Stimulated activated CD8-positive, alpha-beta memory T cell treated with anti-CD3 and anti-CD28 coated beads, Interleukin-15, amount 100 ng/mL, for 48 hours (primary cell): ENCODE measurements at regions not wholly inside any gene's neighbourhood (a gene's known extent, or its start where the extent isn't known, plus 50 kb on each side); places are given as distances from the start of the nearest gene placed in this dataset.
"Not testable (repeated sequence)": the region's sequence is repeated elsewhere in the genome, so short reads cannot be mapped to it uniquely, and the experiment has no call there.

Experiments used
- DNase-seq, 2 donors: peaks; one replicate each; pipeline ENCODE4 v3.0.0-alpha.2; 2020; ENCODE audit warnings: low read depth in 2 of 2

DNA sequence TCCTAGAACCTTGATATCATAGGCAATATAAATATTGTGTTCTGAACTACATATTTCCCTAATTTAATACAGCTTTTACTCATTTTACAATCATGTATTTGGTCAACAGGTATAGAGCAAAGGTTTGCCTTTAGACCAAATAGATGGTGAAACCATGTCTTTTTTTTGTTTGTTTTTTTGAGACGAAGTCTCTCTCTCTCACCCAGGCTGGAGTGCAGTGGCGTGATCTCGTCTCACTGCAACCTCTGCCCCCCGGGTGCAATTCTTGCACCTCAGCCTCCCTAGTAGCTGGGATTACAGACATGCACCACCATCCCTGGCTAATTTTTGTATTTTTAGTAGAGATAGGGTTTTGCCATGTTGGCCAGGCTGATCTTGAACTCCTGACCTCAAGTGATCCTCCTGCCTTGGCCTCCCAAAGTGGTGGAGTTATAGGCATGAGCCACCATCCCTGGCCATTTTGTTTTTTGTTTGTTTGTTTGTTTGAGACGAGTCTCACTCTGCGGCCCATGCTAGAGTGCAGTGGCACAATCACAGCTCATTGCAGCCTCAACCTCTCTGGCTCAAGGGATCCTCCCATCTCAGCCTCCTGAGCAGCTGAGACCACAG is 243.7 kb upstream of the FOXN3 start:
- DNase-seq = not testable (repeated sequence)

DNA sequence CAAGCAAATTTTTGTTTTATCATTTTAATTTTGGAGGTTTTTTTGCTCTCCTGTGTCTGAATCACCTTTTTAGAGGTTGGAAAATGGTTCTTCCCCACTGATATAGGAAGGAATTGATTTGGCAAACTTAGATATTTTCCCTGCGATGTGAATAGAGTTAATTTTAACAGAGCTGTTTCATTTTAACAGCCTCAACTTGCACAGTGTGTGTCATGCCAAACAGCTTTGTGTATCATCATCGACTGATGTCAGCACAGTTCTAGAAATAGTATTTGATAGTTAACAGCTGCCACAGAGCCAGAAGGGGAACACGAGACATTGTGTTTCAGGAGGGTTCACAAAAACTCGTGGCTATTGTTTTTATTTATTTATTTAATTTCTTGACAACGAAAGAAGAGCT is 243.1 kb upstream of the FOXN3 start:
- no peak for DNase-seq

DNA sequence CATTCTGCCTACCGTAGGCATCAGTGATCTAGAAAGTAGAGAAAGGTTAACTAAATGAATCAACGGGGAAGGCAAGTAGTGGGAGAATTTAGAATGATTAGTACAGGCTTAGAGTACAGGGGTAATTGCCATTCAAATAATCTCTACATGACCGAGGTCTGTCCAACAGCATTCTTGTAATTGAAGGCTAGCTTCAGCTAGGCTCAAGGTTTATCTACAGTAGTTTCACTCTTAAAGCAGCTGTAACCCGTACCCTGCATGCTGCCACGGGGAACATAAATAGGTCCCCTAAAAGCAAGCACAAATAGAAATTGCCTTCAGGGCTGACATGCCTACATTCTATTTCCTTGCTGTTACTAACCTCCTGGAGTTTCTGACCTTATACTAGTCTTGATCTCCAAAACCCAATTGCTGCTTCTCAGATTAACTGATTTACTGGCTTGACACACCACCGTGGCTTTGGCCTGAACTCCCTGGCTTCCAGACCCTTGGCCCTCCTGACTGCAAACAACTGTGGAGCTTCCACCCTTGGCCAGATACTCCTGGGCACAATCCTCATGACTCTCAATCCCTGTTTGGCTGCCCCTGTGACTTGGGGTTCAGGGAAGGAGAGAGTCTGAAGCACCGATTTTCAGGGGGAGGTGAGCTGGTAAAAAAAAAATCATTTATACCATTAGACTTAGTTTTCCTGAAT is 242.1 kb upstream of the FOXN3 start:
- DNase-seq = no peak

DNA sequence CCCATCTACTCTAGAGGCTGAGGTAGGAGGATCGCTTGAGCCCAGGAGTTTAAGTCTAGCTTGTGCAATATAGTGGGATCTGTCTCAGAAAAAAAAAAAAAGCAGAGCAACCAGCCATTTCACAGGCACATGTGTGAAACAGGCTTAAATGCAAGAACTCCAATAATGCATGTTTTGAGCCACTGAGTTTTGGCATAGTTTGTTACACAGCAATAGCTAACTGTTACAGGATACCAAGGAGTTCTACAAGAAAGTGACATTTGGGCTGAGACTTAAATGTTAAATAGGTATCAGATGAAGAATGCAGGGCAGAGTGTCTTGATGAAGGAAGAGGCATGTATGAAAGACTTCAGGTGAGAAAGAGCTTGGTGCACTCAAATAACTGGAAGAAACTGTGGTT is 240.0 kb upstream of the FOXN3 start:
- no peak for DNase-seq

DNA sequence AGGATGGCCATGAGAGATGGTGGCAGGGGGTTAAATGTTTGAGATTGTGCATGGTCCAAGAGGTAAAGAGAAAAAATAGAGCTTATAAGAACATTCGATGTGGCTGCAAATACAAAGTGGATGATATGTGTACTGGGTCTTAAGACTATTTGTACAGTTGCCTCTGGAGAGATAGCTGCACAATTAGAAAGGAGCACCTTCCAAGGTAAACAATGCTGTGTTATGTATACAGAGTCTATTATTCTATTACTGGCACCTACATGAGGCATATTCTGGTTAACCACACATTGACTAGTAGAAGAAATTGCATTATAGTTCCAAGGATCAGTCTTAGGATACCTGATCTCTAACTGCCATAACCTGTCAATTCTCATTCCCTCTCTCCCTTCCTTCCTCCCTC is 238.0 kb upstream of the FOXN3 start:
- no peak for DNase-seq

DNA sequence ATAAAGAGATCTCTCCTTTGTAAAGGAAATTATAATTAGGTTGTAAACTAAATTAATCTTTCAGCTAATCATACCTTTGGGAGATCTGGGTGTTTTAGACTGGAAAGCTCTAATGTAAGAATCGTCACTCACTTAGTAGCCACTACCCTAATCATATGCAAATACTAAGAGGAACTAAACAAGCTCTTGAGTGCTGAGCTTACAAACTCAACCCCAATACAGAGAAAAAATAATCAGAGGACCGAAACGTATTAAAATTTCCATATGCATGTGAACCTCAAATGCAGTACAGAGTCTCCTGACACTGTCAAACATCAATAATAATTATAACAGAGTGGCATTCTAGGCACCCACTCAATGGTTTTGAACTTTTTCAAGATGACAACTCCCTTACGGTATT is 235.3 kb upstream of the FOXN3 start:
- no peak for DNase-seq

DNA sequence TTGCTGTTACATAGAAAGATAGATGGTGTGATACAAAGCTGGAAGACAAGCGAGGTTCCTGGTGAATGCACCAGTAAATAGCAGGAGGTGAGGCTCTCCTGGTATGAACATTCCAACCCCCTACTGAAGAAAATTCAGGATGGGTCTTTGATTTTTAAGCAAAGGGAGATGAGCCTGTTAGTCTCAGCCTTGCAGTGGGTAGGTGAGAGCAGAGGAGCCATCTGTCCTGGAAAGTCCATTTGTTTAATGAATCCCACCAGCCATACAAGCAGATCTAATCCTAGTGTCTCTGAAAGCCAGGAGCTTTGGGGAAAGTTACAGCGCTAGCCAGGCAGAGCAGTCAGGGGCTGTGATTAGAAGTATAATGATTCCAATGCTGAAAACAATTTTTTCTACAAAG is 234.8 kb upstream of the FOXN3 start:
- DNase-seq = no peak

DNA sequence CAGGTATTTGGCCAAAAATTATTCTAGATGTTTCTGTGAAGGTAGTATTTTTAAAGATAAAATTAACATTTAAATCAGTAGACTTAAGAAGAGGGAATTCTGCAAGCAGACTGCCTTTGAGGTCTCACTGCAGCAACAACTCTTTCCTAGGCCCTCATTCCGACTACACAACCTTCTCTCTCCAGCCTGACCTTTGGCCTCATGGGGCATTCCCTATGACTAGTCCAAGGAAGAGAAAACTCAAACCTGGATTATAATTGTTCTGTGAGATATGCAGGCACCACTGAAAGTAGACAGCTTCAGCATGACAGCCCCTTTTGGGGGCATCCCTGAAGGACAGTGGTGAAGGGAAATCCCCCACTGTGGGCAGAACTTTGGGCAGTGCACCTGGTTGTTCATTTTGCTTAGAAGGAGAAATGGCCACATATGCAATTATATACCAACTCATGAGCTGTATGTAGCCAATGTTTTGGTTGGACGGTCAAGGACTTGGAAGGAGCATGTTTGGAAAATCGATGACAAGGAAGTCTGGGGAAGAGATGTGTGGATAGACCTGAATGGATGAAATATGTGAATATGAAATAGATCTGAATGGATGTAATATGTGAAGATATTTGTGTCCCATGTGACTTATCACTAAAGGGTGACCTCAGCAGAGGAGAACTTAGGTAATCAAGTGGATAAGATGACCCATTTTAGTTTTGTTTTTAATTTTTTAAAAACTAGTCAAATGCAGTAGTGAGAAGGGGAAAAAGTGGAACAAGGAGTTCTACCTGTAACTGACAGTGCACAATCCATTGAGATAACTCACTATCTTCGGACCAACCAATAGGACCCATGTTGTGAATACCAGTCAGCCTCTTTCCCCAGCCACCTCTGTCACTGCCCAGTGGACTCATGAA is 233.3 kb upstream of the FOXN3 start:
- DNase-seq = peak in 1 of 2 donors; percentile 29

DNA sequence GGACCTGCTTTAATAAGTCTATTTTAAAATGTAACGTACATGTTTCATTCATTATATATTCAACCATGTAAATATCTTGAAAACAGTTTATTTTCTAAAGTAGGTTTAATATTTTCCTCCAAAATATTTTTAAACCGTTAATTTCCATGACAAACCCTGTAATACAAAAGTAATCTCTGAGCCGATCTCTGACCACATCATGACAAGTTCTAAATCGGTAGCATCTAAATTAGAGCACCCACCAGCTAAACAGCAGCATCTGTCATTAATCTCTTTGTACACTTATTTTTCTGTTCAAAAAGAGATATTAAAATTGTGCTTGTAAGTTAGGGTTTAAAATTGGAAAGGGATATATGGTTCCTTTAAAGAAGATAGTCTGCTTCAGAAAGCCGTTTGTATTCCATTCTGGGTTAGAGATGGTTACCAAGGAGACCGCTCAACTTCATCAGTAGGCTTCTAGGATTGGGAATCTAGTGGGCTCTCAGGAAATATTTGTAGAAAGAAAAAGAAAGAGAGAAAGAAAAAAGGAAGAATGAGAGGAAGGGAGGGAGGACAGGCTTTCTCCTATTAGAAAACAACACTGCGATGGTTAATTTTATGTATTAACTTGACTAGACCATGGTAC is 232.5 kb upstream of the FOXN3 start:
- DNase-seq = no peak

DNA sequence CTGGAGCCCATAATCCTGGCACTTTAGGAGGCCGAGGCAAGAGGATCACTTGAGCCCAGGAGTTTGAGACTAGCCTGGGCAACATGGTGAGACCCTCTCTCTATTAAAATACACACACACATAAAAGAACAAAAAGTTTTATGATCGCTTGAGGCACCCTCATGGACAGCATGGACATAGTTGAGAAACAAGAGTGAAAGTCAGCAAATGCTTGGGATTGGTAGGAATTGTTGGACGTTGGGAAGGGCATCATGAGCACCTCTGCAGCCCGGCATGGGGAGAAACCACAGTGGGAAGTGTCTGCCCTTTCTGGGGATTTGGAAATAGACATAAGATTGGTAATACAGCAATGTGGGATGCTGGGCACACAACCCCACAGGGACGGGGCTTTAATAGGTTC is 231.9 kb upstream of the FOXN3 start:
- no peak for DNase-seq

DNA sequence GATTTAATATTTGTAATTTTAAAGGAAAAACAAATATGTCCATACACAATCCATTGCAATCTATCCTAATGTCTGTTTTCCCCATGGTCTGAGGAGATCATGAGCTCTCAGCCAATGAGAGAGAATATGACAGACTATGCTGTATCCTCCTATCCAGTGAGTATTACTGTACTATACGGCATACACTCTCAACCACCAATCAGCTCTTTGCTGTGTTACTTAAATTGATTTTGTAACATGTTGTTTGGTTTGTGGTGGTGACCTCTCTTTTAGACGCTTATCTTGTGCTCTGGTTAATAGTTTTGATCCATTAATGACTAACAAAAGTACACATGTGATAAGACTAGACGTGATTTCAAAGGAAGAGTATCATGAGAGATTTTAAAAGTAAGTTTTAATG is 231.5 kb upstream of the FOXN3 start:
- no peak for DNase-seq

DNA sequence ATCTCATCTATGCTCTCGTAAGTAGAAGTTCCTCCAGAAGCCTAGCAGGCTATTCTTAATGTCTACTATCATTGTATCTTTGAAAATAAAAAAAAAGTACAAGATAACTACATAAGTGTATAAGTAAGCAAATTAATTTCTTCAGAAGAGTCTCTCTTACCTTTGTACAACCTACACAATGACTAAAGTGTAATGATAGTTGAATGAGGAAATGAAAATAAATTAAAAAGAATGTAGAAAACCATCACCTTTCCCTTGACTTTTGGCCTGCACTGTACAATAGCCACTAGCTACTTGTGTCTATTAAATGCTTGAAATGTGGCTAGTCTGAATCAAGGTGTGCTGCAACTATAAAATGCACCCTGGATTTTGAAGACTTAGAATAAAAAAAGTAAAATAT is 229.9 kb upstream of the FOXN3 start:
- no peak for DNase-seq

DNA sequence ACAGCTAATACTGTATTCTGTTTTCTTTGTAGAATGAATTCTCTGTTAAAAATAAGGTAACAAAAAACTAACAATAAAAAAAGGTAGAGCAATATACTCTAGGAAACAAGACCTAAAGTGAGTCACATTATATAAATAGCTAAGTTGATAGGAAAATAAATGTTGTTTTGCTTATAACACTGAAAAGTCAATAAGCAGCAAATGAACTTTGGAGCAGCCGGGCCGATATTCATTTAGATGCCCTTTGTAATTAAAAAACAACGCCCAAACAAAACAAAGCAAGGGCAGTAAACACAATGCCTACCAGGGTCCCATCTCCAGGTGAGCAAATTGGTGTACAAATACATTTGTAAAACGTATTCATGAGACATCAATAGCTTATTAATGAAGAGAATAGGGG is 227.6 kb upstream of the FOXN3 start:
- no peak for DNase-seq

DNA sequence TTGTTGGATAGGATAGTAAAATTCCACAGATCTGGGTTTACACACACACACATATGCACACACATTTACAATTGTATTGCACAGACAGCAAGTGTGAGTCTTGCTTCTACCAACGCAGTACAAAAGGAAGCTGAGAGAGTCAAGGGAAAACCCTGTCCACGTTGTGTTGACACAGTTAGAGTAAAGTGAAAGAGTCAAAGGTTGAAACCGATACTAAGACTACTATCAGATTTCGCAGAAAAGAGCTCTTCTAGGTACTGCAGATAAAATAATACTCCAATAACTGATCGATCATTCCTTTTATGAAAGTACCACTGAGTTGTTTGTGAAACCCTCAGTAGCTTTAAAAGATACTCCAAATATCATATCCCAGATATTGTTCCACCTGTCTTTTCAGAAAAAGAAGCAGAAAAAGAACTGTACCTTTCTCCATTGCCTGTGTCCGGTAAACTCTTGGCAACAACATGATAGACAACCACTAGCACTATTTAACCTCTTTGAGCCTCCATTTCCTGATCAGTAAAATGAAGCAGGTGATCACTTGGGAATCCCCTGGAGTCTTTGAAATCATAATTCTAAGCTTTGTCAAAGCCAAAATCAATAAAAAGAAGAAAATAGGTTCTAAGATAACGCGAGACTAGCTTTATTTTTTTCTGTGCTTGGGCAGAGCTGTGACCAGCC is 224.6 kb upstream of the FOXN3 start:
- no peak for DNase-seq

DNA sequence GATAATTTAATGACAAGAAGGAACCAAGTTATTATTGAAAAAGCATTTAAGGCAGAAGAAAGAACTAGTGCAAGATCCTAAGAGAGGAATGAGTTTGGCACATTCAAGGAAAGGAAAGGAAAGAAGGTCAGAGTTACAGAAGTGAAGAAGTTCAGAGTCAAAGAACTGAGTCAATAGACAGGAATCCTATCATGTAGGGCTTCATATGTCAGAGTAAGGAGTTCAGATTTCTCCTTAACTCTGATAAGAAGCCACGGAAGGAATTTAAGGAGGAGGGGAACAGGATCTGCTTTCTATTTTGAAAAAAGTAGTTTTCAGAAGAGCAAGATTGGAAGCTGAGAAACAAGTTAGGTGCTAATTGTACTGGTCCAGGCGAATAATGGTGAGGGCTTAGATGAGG is 223.1 kb upstream of the FOXN3 start:
- no peak for DNase-seq

DNA sequence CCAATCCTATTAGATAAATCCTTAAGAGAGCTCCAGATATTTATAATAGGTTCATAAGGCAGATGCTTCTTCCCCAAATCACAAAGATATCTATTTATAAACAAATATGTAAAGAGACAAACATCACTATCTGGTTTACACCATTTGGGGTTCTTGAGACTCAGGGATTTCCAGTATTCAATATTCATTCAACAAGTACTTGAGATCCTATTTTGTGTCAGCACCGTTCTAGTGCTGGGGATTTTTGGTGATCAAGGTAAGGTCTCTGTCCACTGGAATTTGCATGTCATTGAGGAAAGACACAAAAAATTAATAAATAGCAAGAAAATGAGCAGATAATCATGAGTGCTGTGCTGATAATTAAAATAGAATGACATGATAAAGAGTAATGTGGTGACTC is 222.7 kb upstream of the FOXN3 start:
- DNase-seq = no peak

DNA sequence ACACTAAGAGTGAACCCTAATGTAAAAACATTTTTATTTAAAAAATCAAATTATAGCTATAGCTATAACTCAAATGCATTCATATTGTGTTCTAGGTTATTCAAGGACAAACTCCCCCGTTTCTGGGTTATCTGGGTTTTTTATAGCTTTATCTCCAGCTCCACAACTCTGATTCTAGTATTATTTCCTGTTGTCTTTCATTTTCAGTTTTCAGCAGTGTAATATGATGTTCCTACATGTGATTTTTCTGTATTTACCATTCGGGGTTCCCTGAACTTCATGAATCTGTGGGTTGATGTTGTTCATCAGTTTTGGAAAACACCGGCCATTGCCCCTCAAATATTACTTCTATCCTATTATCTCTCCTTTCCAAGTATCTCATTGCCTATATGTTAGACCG is 221.9 kb upstream of the FOXN3 start:
- DNase-seq = no peak

DNA sequence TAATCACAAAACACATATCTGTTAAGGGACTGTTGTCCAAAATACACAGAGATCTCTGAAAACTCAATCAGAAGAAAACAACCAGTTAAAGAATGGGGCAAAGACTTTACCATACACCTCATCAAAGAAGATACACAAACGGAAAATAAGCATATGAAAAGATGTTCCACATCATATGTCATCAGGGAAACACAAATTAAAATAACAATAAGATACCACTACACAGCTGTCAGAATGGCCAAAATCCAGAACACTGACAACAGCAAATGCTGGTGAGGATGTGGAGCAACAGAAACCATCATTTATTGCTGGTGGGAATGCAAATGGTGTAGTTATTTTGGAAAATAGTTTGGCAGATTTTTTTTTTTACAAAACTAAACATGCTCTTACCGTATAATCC is 220.5 kb upstream of the FOXN3 start:
- DNase-seq = no peak

DNA sequence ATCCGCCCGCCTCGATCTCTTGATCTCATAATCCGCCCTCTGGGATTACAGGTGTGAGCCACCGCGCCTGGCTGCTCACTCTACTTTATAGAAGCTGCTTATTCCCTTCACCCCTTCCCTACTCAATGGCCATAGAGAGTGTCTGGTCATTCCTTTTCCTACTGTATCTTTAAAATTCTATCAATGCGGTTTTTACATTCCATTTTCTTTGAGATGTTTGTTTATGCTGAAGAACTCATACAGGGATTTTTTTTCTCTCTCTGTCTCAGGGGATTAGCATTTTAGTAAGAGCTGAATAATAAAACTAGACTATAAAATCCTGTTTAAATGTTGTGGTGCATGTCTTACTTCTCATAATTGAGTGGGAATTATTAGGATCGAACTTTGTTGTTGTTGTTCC is 218.6 kb upstream of the FOXN3 start:
- DNase-seq = no peak

DNA sequence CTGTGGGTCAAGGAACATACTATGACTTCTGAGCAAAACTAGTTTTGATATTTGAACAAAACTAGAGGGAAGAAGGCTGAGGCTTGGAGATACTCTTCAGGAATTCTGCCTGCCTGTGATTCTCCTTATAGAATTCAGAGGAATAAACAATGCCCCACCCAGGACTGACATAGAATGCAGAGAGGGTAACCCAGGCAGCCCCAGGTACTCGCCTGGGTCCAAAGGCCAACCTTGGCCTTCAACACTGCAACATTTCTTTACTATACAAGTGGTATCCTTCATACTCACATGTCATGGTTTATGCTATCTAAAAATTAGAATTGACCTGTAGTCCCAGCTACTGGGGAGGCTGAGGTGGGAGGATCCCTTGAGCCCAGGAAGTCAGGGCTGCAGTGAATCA is 217.0 kb upstream of the FOXN3 start:
- DNase-seq = no peak

DNA sequence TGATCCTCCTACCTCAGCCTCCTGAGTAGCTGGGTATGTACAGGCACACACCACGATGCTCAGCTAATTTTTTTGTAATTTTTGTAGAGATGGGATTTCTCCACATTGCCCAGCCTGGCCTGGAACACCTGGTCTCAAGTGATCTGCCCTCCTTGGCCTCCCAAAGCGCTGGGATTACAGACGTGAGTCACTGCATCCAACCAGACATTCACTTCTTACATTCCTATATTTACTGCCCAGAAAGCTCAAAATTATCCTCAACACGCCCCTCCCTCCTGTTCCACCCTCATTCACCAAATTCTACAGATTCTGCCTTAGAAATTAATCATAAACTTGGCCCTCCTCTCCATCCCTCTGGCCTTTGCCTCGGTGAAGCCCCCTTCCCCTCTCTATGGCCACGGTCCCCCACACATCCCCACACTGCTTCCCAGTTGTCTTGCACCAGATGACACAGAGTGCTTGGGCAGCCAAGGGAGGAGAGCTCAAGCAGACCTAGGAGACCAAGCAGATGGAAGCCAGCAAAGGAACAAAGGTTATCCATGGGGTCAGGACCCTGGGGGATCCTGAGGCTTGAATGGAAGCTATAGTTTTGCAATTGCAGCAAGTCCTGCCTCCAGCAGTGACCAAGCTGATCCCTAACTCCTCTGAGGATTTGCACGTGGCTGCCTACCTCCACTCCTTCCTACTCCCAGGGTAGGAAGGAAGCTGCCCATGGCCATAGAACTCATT is 213.2 kb upstream of the FOXN3 start:
- no peak for DNase-seq
